22Rv1 (cell line): ENCODE measurements at regions not wholly inside any gene's neighbourhood (a gene's known extent, or its start where the extent isn't known, plus 50 kb on each side); places are given as distances from the start of the nearest gene placed in this dataset.

Source experiments
- H3K27ac ChIP-seq: fragments of 450-650 bp; 2 replicates; pipeline ENCODE4 v1.5.1; 2017
- CTCF ChIP-seq: fragments of 450-650 bp; IDR thresholded peaks from 2 replicates; pipeline ENCODE4 v1.5.1; 2017; ENCODE audit warnings: mild to moderate bottlenecking
- ZFX ChIP-seq: fragments of 450-650 bp; IDR thresholded peaks from 2 replicates; pipeline ENCODE4 v1.6.1; 2017; ENCODE audit warnings: antibody characterized with exemption, borderline replicate concordance

GRCh38 chr5:162762119-162762518, 675.3 kb upstream of the CCNG1 start:
- no peak overlapping the region for H3K27ac ChIP-seq
- TF ChIP-seq ZFX (no peak), CTCF (no peak)

- no peak for TF ChIP-seq ZFX
- TF ChIP-seq CTCF, result no peak
- no peak overlapping the region for H3K27ac ChIP-seq
Measured at GRCh38 chr5:162769019-162769418, 668.4 kb upstream of the CCNG1 start.

- TF ChIP-seq ZFX, result no peak
- no peak for TF ChIP-seq CTCF
- no peak overlapping the region for H3K27ac ChIP-seq
Measured at GRCh38 chr5:162785673-162786072, 651.7 kb upstream of the CCNG1 start.

GRCh38 chr5:162786234-162786633, 651.2 kb upstream of the CCNG1 start:
- H3K27ac ChIP-seq, result no peak overlapping the region
- TF ChIP-seq CTCF, result no peak
- TF ChIP-seq ZFX, result no peak

GRCh38 chr5:162796507-162796906, 640.9 kb upstream of the CCNG1 start:
- no peak overlapping the region for H3K27ac ChIP-seq
- no peak for TF ChIP-seq ZFX
- TF ChIP-seq CTCF, result no peak

- H3K27ac ChIP-seq, result no peak overlapping the region
- TF ChIP-seq ZFX (no peak), CTCF (no peak)
Measured at GRCh38 chr5:162800301-162800700, 637.1 kb upstream of the CCNG1 start.

- no peak for TF ChIP-seq CTCF
- no peak for TF ChIP-seq ZFX
- no peak overlapping the region for H3K27ac ChIP-seq
Measured at GRCh38 chr5:162801235-162801634, 636.2 kb upstream of the CCNG1 start.
